Epithelial cell of prostate (primary cell): ENCODE measurements at regions not wholly inside any gene's neighbourhood (a gene's known extent, or its start where the extent isn't known, plus 50 kb on each side); places are given as distances from the start of the nearest gene placed in this dataset.

Experiments used
- DNase-seq: peaks from one replicate; pipeline ENCODE4 v3.0.0-alpha.2; 2011; ENCODE audit warnings: low read depth, low spot score
- H3K27ac ChIP-seq: fragments of 450-650 bp; 2 replicates; pipeline ENCODE4 v1.5.1; 2017; ENCODE audit warnings: mild to moderate bottlenecking

- H3K27ac ChIP-seq = no peak overlapping the region
- DNase-seq = no peak
Measured at GRCh38 chr5:116363780-116364179, 210.8 kb downstream of the SEMA6A start.

- H3K27ac ChIP-seq = no peak overlapping the region
Measured at GRCh38 chr5:116361979-116362577, 212.5 kb downstream of the SEMA6A start.

GRCh38 chr5:116361171-116361967 is 213.3 kb downstream of the SEMA6A start:
- H3K27ac ChIP-seq = no peak overlapping the region
- DNase-seq = no peak

More at GRCh38 chr5:116361979-116362577, 212.5 kb downstream of the SEMA6A start:
- DNase-seq = no peak

GRCh38 chr5:116360008-116360853 is 214.4 kb downstream of the SEMA6A start:
- no peak overlapping the region for H3K27ac ChIP-seq
- DNase-seq = no peak

GRCh38 chr5:116359592-116359991 is 215.0 kb downstream of the SEMA6A start:
- no peak for DNase-seq
- no peak overlapping the region for H3K27ac ChIP-seq

- DNase-seq = no peak
- no peak overlapping the region for H3K27ac ChIP-seq
Measured at GRCh38 chr5:116358911-116359418, 215.7 kb downstream of the SEMA6A start.

GRCh38 chr5:116358015-116358523 is 216.6 kb downstream of the SEMA6A start:
- H3K27ac ChIP-seq = no peak overlapping the region
- DNase-seq = no peak

GRCh38 chr5:116355819-116356601 is 218.6 kb downstream of the SEMA6A start:
- no peak overlapping the region for H3K27ac ChIP-seq
- no peak for DNase-seq

- no peak for DNase-seq
- H3K27ac ChIP-seq = no peak overlapping the region
Measured at GRCh38 chr5:116354699-116355098, 219.9 kb downstream of the SEMA6A start.

GRCh38 chr5:116347657-116348056 is 227.0 kb downstream of the SEMA6A start:
- H3K27ac ChIP-seq = no peak overlapping the region
- DNase-seq = no peak

- no peak overlapping the region for H3K27ac ChIP-seq
- no peak for DNase-seq
Measured at GRCh38 chr5:116343961-116344360, 230.7 kb downstream of the SEMA6A start.
